GM21528 (cell line): ENCODE measurements at regions not wholly inside any gene's neighbourhood (a gene's known extent, or its start where the extent isn't known, plus 50 kb on each side); places are given as distances from the start of the nearest gene placed in this dataset.

Experiments
- ATAC-seq: cut with Tn5 transposase; IDR thresholded peaks from one replicate; pipeline ENCODE4 v1.9.1; 2021; ENCODE audit warnings: mild to moderate bottlenecking, moderate library complexity; ENCODE audit not compliant: unreplicated experiment, low FRiP score

- no peak for ATAC-seq
These were observed 216.0 kb downstream of the PMP22 start for GRCh38 chr17:15048933-15049794.

- ATAC-seq, result no peak
These were observed 216.7 kb downstream of the PMP22 start for GRCh38 chr17:15048381-15048780.

- ATAC-seq, result no peak
These were observed 222.8 kb downstream of the PMP22 start for GRCh38 chr17:15042311-15042710.

- no peak for ATAC-seq
These were observed 225.8 kb downstream of the PMP22 start for GRCh38 chr17:15039366-15039765.

GRCh38 chr17:15038656-15039055 lies 226.5 kb downstream of the PMP22 start:
- ATAC-seq, result no peak

- ATAC-seq, result no peak
These were observed 228.9 kb downstream of the PMP22 start for GRCh38 chr17:15036238-15036637.

GRCh38 chr17:15031975-15032374 lies 233.2 kb downstream of the PMP22 start:
- ATAC-seq, result no peak

GRCh38 chr17:15029469-15029868 lies 235.7 kb downstream of the PMP22 start:
- no peak for ATAC-seq

GRCh38 chr17:15027853-15028252 lies 237.3 kb downstream of the PMP22 start:
- no peak for ATAC-seq

GRCh38 chr17:15026088-15026487 lies 239.0 kb downstream of the PMP22 start:
- ATAC-seq, result no peak

GRCh38 chr17:15023589-15024336 lies 241.4 kb downstream of the PMP22 start:
- no peak for ATAC-seq

GRCh38 chr17:15019158-15019557 lies 246.0 kb downstream of the PMP22 start:
- no peak for ATAC-seq

- ATAC-seq, result no peak
These were observed 252.7 kb downstream of the PMP22 start for GRCh38 chr17:15012351-15012980.

GRCh38 chr17:15009087-15009486 lies 256.0 kb downstream of the PMP22 start:
- ATAC-seq, result no peak

GRCh38 chr17:15007147-15007553 lies 258.0 kb downstream of the PMP22 start:
- ATAC-seq, result no peak

GRCh38 chr17:15006421-15007128 lies 258.6 kb downstream of the PMP22 start:
- no peak for ATAC-seq

GRCh38 chr17:15000661-15001060 lies 264.5 kb downstream of the PMP22 start:
- ATAC-seq, result no peak

- ATAC-seq, result no peak
These were observed 267.8 kb downstream of the PMP22 start for GRCh38 chr17:14997290-14997689.

- ATAC-seq, result no peak
These were observed 279.0 kb downstream of the PMP22 start for GRCh38 chr17:14986127-14986526.

- no peak for ATAC-seq
These were observed 292.3 kb downstream of the PMP22 start for GRCh38 chr17:14972844-14973243.

GRCh38 chr17:14971054-14971453 lies 294.1 kb downstream of the PMP22 start:
- no peak for ATAC-seq
